NCI-H1436 (cell line): ENCODE measurements at regions not wholly inside any gene's neighbourhood (a gene's known extent, or its start where the extent isn't known, plus 50 kb on each side); places are given as distances from the start of the nearest gene placed in this dataset.

Experiments
- DNase-seq: peaks from one replicate; lab custom pipeline; 2025; lab: John Stamatoyannopoulos, UW

DNA sequence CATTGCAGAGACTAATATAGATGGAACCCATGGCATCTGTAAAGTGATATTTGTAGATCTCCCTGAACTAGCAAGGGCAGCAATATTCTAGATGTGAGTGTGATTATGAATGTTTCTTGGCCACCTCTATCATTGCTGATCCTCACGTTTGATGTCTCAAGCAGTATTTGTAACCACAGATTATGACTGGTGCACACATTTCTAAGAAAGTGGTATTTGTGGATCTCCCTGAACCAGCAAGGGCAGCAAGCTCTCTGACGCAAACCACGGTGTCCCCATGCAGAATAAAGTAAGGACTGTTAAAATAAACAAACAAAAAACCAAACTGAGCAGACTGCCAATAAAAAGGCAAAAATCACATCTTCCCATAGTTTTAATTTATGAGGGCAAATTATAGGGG, 301.3 kb downstream of the CSNK1G3 start:
- DNase-seq, result no peak

DNA sequence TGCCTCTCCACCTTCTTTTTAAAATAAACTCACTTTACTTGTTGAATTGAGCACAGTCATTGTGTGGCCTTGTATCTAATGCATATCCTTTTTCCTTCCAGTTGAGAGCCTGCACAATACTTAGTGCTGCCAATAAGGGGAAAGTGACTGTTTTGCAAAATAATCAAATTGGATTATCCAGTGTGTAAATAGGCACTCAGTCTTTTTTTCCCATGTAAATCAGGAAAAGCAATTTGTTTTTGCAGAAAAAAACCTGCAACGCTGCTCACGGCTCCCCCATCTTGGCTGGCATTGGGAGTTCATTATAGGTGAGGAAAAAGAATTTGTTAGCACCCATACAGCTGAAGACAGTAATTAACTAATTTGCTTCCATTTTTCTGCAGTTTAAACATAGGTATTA, 299.9 kb downstream of the CSNK1G3 start:
- DNase-seq, result no peak

DNA sequence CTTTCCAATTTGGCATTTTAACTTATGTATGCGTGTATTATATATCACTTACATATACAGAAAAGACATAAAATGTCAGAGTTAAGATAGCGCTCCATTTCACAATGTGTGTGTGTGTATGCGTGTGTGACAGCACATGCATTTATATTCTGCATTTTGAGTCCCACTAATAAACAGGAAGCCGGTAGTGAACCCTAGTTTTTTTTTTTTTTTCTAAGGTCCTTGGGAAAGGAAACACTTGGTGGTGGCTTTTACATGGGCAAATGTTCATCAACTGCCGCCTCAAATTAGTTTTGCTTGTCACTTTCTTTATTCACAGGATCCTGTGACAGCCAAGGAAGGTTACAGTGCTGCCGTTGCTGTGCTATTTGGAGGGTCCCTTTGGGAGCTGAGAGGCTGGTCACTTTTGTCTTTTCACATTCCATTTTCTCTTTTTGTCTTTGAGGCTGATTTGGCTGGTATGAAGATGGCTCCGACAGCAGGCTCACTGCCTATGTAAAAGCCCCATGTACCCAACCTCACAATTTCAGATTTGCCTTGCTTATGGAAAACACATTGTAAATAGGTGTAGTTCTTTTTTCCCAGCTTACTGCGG, 298.9 kb downstream of the CSNK1G3 start:
- DNase-seq, result no peak

DNA sequence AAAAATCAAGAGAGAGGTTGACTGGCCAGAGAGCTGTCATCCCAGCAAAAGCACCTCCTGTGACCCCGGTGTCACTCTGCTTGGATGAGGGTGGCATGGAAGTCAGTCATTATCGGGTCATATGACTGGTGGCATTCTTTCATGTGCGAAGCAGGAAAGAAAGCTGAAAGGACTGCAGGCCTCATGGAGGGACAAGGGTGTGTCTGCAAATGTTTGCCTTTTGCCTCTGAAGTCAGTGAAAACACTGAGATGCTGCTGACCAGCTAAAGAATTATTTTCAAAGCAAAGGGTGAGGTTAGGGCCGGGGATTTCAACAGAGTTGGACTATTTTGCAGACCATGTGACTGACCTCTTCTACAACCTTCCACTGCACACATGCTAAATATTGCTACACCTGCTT, 298.3 kb downstream of the CSNK1G3 start:
- DNase-seq, result no peak

DNA sequence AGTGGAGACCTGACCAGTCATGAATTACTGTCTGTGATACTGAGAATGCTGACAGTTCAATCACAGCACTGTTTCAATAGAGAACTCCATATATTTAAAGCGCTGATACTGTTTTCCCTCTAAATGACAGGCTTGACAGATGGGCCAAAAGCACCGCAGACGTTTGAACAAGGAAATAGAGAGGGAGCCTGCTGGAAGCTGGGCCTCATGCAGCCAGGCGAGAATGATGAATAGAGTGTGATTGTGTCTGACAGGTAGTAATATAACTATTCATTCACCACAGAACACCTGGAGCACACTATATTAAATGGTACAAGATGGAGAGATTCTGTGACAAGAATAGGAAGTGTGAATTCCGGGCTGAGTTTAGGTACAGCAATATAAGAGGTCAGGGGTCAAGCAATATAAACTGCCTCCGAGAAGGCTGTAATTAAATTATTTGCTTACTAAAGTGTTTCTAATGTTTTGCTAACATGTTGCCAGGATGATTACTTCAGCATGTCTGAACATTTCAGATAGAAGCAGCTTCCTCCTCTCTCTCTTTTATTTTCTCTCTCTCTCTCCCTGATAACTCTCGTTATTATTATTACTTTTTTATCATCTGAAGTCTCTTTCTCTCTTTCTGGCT, 297.7 kb downstream of the CSNK1G3 start:
- peak; percentile 64 for DNase-seq

DNA sequence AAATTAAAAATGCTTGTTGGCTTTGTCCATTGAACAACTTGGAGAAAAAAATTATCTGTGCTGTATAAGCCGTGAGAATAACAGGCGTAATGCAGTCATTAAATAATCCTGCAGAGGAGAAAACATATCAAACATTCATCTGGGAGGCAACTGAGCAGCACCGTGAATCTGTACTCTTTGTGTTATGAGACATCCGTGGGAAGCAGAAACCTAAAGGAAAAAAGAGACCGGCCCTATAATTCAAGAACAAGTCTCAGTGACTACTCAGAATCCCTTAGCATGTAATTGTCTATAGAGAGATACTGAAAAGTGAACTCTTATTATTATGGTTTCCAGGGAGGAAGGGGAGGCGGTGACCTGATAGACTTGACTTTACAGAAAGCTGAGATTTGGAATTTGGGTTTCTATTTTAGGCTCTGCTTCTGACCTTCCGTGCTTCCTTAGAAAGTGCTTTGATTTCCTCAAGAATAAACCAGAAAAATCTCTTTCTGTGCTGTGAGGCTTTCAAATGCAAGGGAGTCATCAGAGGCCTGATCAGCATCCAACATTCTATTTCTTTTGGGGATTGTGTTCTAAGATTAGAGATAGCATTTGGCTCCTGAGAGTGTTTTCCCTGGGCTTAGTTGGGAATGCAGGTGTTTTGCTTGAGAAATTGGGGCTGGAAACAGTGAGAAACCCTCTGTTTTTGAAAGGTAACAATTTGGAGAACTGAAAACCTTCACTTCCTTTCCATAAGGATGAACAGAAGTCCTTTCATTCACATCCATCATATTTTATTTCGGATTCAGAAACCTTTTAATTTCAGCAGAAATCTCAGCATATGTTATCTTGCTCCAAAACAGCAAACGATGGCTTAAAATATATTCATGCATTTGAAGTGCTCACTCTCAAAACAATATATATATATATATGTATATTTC, 296.7 kb downstream of the CSNK1G3 start:
- DNase-seq, result no peak

DNA sequence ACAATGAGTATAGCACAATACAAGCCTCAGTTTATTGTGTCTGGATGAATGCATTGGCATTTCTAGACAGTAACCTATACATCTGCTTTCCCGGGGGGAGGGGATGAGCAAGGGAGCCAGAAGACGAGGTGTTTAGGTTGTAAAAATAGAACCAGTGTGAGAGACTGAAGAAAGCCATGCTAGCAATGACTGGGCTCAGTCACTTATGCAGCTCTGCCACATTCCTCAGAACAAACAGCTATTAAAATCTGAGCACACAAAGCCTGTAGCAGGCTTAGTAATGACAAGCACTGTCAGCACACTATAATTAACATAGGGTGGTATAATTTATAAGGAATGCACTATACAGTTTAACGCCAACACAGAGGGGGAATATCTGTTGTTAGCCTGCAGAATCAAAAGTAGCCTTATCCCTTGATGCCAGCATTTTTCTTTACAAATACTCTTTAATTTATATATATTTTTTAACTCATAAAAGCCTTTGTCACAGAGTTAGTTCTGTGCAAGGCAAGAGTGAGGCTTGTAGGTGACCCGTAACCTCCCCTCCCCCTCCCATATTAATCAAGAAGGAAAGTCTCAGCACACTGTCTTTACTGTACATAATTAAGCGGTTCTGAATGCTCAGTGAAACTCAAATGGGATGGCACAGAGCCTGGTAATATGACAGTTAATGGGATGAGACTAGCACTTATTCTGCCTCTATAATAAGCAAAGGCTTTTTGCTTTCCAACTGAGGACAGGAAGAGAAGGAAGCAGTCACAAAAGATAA, 295.4 kb downstream of the CSNK1G3 start:
- DNase-seq, result peak; percentile 33

DNA sequence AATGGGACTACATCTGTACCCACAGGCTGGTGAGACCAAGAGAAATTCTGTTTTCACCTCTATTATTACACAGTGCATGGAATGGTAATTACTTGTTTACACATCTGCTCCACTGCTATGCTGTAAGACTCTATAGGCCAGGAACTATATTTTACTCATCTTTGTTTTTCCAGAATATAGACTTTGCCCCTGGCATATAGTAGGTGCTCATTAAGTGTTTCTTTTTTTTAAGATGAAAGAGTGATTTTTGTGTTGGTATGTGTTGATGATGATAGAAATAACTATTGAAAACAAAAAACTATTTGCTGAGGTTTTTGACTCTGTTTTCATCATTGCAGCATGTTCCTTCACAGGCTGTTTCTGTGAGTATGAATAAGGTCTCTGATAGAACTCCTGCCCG, 294.7 kb downstream of the CSNK1G3 start:
- DNase-seq, result no peak

DNA sequence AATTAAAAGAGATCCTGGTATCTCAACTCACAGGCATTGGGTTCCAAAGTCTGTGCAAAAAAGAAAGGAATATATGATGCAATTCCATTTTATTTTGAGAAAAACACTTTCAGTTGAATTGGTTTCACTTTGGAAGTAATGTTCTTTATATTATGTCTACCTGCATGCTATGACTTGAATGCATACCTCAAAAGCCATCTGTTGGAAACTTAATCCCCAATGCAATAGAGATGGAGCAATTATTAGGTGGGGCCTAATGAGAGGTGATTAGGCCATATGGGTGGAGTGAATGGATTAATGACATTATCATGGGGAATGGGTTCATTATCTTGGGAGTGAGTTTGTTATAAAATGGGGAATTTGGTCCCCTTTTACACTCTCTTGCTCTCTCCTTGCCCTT, 293.3 kb downstream of the CSNK1G3 start:
- no peak for DNase-seq

DNA sequence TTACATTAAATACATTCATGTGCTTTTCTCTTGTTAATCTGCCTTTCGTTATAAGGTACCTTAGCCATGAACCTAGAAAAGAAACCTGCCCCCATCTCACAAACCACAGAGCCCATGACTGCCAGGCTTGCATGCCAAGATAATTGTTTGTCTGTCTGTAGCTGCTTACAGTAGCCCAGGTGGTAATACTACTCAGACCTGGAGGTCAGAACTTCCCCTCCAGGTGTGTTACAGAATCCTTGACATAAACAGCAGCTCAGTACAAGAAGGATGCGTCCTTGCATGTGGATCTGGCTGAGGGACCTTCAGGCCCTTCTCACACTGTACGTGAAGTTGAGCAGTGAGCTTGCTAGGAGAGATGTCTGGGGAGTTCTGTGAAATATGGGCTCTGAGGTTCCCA, 291.4 kb downstream of the CSNK1G3 start:
- DNase-seq, result no peak

DNA sequence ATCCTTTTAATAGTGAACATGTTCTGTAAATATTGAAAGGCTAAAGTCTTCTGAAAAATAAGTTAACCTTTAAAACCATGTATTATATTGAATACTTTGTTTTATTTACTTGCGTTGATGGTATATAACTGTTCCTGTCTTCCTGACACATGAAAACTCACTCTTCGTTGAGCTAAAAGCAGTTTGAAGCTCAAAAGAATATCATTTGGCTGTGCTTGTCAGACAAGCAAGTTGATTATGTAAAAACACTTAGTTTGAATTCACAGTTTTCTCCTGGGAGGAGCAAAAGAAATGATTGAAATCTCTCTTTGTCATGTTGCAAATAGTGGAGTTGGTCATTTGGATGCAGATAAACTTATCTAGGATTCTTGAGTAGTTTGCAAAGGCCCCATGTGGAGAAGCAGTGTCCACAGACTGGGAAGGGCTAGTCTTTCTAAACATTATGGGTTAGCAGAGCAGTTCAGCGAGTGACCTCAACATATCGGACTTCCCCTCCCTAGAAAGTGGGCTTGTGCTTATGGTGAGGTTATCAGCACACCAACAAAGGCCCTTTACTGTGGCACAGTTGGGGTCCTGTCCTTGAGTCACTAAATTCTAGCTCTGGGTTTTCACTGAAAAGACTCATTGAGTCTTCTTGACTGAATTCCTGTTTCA, 290.4 kb downstream of the CSNK1G3 start:
- no peak for DNase-seq

DNA sequence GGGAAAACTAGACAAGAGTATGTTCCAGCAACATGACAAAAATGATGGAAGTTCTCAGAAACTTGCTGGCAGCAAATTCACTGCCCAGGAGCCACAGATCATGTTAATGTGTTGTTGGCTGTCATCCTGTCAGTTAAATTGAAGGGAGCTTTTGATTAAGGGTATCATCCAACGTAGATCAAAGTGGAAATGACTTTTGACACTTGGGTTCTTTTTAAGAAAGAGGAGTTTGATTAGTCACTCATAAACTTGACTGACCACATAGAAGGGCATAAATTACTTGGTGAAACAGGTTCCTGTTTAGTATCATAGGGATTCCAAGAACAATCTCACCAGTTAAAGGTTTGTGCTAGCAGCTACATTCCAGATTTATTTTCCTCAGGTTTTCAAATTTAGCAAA, 288.7 kb downstream of the CSNK1G3 start:
- DNase-seq, result no peak

DNA sequence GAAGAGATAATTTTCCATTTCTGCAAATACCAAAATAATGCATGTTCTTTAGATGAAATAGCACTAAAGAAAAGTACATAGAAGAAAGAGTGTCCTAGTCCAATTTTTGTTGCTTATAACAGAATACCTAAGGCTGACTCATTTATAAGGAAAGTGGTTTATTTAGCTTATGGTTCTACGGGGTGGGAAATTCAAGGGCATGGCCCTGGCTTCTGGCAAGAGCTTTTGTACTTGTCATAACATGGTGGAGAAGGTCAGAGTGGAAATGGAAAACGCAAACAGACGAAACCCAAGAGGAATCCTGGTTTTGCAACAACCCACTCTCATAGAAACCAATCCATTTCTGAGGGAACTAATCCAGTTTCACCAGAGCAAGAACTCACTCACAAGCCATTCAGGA, 283.7 kb downstream of the CSNK1G3 start:
- no peak for DNase-seq

DNA sequence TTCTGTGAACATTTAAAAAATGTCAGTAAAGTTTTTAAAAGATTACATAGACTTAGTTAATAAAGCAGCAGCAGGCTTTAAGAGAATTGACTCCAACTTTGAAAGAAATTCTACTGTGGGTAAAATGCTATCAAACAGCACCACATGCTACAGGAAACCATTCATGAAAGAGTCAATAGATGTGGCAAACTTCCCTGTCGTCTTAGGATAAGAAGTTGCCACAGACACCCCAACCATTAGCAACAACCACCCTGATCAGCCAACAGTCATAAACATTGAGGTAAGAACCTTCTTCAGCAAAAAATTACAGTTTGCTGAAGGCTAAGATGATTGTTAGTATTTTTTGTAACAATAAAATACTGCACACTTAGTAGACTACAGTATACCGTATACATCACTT, 278.2 kb downstream of the CSNK1G3 start:
- DNase-seq, result no peak

DNA sequence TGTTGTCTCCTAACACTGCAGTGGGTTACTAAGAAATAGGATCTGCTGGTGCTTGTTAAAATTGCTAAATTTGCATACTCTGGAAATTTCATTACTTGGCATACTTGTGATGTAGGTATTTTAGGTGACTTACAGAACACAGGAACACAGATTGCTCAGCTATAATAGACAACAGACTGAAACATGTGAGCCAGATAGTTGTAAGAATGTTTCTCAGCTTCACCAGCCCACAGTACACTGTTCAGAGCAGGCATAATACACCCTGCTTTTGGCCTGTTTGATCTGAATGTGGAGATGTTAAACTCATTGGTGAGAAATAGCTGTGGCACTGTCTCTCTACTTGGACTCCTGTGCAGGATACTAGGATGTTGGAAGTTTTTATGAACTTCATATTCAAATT, 275.7 kb downstream of the CSNK1G3 start:
- no peak for DNase-seq

DNA sequence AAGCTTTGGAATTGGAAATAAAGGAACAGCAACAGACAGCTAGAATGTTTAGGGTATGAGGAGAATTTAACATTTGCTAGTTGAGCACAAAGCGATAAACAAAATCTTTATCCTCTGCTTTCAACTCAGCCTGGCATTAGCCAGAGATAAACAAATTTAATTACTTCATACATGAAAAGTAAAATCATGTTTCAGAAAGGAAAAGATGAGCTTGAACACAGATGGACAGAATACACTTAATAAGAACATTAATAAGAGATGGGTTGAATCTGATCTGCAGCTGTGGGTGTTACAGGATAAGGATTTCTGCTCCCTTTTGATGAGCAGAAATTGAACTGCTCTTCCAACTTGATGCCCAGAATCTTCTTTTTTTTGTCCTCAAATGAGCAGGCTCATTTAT, 275.2 kb downstream of the CSNK1G3 start:
- no peak for DNase-seq

DNA sequence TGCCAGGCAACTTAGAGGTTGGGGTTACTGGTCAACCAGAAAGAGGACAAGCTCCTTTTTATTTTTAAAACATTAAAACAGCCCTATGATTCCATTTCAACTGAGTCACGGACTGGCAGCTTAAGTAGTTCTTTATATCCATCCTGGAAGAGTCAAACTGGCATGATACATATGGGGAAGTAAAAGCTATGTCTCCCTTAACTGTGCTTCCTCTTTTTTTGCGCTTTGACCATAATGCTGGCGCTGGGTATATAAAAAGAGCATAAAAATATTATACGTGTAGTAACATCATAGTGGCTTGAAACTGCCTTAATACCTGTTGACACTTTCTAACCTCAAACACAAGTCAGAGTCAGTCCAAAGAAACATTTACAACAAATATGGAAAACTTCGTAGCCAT, 274.4 kb downstream of the CSNK1G3 start:
- no peak for DNase-seq

DNA sequence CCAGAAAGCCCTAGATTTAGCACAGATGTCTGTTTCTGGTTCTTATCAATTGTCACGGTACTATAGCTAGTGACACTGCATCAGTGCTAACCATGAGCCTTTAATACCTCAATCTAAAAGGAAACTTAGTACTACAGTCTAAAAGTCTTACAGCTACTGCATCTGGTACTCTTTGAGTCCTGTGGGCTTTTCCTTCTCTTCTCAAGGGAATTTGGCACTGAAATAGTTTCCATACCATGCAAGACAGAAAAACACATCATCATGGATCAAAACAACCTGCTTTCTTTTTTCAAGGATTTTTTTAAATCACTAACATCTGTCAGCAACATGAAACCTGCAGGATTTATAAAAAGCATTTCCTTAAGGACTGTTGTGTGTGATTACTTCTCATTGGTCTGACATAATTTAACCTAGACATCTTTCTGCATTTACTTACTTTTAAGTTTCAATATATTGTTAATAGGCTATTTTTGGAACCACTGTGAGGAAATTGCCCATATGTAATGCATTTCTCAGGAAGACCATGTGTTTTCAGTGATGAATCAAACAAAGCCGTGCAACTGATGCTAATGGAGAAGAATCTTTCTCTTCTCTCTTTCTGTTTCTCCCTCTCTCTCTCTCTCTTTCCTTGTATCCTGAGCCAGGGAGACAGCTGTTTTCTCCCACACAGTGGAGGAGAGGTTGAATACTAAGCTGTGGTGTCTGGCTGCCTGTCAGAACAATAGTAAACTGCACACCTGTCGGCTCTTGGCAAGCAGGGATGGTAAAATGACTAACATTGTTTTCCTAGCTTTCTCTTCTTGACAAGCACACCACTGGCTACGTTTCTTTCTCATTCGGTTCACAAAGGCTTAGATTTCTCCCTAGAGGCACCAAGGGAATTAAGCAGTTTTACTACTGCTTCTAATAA, 273.4 kb downstream of the CSNK1G3 start:
- peak; percentile 44 for DNase-seq

DNA sequence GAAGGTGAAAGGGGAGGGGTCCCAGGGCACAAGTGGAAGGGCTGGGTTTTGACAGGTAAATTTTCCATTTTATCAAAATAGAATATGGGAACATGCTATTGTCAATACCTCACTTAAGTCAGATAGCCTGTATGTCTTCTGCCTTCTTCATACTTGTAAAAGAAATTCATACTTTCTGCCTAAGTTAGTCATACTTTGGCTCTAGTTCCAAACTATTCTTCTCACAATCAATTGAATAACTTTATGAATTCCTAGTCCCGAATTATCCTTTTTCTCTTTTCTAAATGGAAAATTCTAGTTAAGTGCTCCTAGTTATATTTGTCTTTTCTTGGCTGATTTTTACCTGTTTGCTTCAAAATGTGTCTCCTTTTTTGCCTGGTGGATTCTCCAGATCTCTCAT, 271.4 kb downstream of the CSNK1G3 start:
- DNase-seq, result no peak

DNA sequence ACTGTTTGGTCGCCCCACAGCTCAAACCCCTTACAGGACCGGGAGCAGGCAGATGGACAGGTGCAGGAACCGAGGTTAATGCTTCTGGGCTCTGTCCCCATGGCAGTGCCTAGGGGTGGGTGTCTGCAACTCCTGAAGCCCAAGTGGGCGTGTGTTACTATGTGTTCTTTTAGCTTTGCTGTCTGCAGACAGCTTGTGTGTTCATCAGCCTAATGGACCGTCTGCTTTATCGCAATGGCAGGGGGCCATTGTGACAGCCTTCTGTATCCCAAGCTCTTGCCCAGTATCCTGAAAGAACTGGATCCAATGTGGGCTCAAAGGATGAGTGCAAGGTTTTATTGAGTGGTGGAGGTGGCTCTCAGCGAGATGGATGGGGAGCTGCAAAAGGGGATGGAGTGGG, 266.7 kb downstream of the CSNK1G3 start:
- no peak for DNase-seq

DNA sequence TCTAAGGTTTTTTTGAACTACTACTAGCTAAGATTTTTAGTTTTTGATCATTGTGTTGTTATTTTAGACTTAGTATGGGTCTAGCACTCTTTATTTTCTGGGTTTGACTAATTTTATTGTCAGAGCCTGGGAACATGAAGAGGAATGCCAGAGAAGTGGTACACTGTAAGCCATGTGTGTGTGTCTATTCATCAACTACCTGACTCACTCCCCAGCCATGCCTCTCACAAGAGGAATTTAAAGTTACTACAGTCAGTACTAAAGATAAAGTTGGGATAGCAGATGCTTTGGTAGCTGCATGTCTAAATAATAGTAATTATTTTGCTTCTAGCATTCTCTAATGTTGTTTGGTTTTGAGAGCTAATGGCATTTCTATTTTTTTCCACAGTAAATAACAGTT, 264.8 kb downstream of the CSNK1G3 start:
- no peak for DNase-seq
